DOHH2 (cell line): ENCODE measurements at regions not wholly inside any gene's neighbourhood (a gene's known extent, or its start where the extent isn't known, plus 50 kb on each side); places are given as distances from the start of the nearest gene placed in this dataset.

ENCODE experiments used
- H3F3A ChIP-seq: fragments of 200-600 bp; sonication (generic), shearing (Covaris generic); 2 replicates; pipeline ENCODE4 v1.6.0; 2016; ENCODE audit warnings: antibody characterized with exemption, mild to moderate bottlenecking; ENCODE audit not compliant: control insufficient read depth, insufficient read depth
- H3K27ac ChIP-seq: fragments of 200-600 bp; sonication (generic); 2 replicates; pipeline ENCODE4 v1.5.1; 2014; ENCODE audit warnings: low read depth, mild to moderate bottlenecking, low read length, moderate library complexity
- H3K27me3 ChIP-seq: fragments of 200-600 bp; sonication (generic); 2 replicates; pipeline ENCODE4 v1.6.1; 2014; ENCODE audit warnings: mild to moderate bottlenecking, low read length, mixed read lengths; ENCODE audit not compliant: control insufficient read depth
- H3K36me3 ChIP-seq: fragments of 200-600 bp; sonication (generic); 2 replicates; pipeline ENCODE4 v1.6.1; 2014; ENCODE audit warnings: mild to moderate bottlenecking, low read length, moderate library complexity, mixed read lengths; ENCODE audit not compliant: control insufficient read depth
- H3K4me1 ChIP-seq: fragments of 200-600 bp; sonication (generic); 2 replicates; pipeline ENCODE4 v1.6.1; 2014; ENCODE audit warnings: mild to moderate bottlenecking, low read length, mixed read lengths; ENCODE audit not compliant: control insufficient read depth
- H3K4me2 ChIP-seq: fragments of 200-600 bp; sonication (generic); 2 replicates; pipeline ENCODE4 v1.6.0; 2014; ENCODE audit warnings: mild to moderate bottlenecking, low read length, moderate library complexity
- H3K4me3 ChIP-seq: fragments of 200-600 bp; sonication (generic); 2 replicates; pipeline ENCODE4 v1.5.1; 2014; ENCODE audit warnings: mild to moderate bottlenecking, low read length, mixed read lengths
- H3K79me2 ChIP-seq: fragments of 200-600 bp; sonication (generic); 2 replicates; pipeline ENCODE4 v1.6.1; 2014; ENCODE audit warnings: mild to moderate bottlenecking, low read length, mixed read lengths; ENCODE audit not compliant: control insufficient read depth
- H3K9me2 ChIP-seq: fragments of 200-600 bp; sonication (generic); replicated peaks from 2 replicates; pipeline ENCODE4 v1.6.1; 2014; ENCODE audit warnings: mild to moderate bottlenecking, low read length, mixed read lengths; ENCODE audit not compliant: control insufficient read depth
- H3K9me3 ChIP-seq: fragments of 200-600 bp; sonication (generic); 2 replicates; pipeline ENCODE4 v1.6.1; 2014; ENCODE audit warnings: antibody characterized with exemption, low read length, mixed read lengths; ENCODE audit not compliant: control insufficient read depth, insufficient read depth
- H4K20me1 ChIP-seq: fragments of 200-600 bp; sonication (generic); 2 replicates; pipeline ENCODE4 v1.6.0; 2014; ENCODE audit warnings: low read depth, mild to moderate bottlenecking, antibody characterized with exemption, low read length, moderate library complexity; ENCODE audit not compliant: control insufficient read depth, insufficient read depth
- EZH2phosphoT487 ChIP-seq: fragments of 200-600 bp; sonication (generic); IDR thresholded peaks from 2 replicates; pipeline ENCODE4 v1.6.1; 2017; ENCODE audit warnings: borderline replicate concordance, mild to moderate bottlenecking, antibody characterized with exemption, low read length, moderate library complexity, mixed read lengths
- TF ChIP-seq, protein P1 (sequence below): fragments of 200-600 bp; sonication (generic); IDR thresholded peaks from one replicate; pipeline ENCODE4 v1.5.1; 2014; ENCODE audit warnings: antibody characterized with exemption, mild to moderate bottlenecking, low read depth, low read length; ENCODE audit not compliant: poor library complexity, severe bottlenecking

- no peaks in the 10 kb centered on the region for H3K9me2 ChIP-seq
- H3K27me3 ChIP-seq: no peaks in the 10 kb centered on the region
- no peak overlapping the region for H3K4me3 ChIP-seq
- no peaks in the 10 kb centered on the region for H3K79me2 ChIP-seq
- H3F3A ChIP-seq: no peaks in the 10 kb centered on the region
- H3K4me1 ChIP-seq: no peaks in the 10 kb centered on the region
- TF ChIP-seq EZH2phosphoT487: no peak
- TF ChIP-seq, protein P1, sequence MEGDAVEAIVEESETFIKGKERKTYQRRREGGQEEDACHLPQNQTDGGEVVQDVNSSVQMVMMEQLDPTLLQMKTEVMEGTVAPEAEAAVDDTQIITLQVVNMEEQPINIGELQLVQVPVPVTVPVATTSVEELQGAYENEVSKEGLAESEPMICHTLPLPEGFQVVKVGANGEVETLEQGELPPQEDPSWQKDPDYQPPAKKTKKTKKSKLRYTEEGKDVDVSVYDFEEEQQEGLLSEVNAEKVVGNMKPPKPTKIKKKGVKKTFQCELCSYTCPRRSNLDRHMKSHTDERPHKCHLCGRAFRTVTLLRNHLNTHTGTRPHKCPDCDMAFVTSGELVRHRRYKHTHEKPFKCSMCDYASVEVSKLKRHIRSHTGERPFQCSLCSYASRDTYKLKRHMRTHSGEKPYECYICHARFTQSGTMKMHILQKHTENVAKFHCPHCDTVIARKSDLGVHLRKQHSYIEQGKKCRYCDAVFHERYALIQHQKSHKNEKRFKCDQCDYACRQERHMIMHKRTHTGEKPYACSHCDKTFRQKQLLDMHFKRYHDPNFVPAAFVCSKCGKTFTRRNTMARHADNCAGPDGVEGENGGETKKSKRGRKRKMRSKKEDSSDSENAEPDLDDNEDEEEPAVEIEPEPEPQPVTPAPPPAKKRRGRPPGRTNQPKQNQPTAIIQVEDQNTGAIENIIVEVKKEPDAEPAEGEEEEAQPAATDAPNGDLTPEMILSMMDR: no peak
- no peaks in the 10 kb centered on the region for H4K20me1 ChIP-seq
- H3K36me3 ChIP-seq: no peaks in the 10 kb centered on the region
- no peak overlapping the region for H3K27ac ChIP-seq
- H3K9me3 ChIP-seq: no peaks in the 10 kb centered on the region
- no peak overlapping the region for H3K4me2 ChIP-seq
These were observed 1237.4 kb downstream of the UQCRFS1 start for GRCh38 chr19:27975419-27976005.

- Histone ChIP-seq H3K4me2 (no peak overlapping the region), H3F3A (no peaks in the 10 kb centered on the region), H3K36me3 (no peaks in the 10 kb centered on the region), H3K79me2 (no peaks in the 10 kb centered on the region), H3K9me3 (no peaks in the 10 kb centered on the region), H3K4me1 (no peaks in the 10 kb centered on the region), H3K9me2 (no peaks in the 10 kb centered on the region), H3K27me3 (no peaks in the 10 kb centered on the region), H3K27ac (no peak overlapping the region), H4K20me1 (no peaks in the 10 kb centered on the region), H3K4me3 (no peak overlapping the region)
- TF ChIP-seq EZH2phosphoT487: no peak
- TF ChIP-seq, protein P1: peak; percentile 76
These were observed 1238.9 kb downstream of the UQCRFS1 start for GRCh38 chr19:27974082-27974513.

- no peaks in the 10 kb centered on the region for H3K4me1 ChIP-seq
- no peak overlapping the region for H3K4me2 ChIP-seq
- H3K9me2 ChIP-seq: no peaks in the 10 kb centered on the region
- H4K20me1 ChIP-seq: no peaks in the 10 kb centered on the region
- no peaks in the 10 kb centered on the region for H3K36me3 ChIP-seq
- H3K79me2 ChIP-seq: no peaks in the 10 kb centered on the region
- no peak overlapping the region for H3K27ac ChIP-seq
- no peaks in the 10 kb centered on the region for H3K27me3 ChIP-seq
- H3K9me3 ChIP-seq: no peaks in the 10 kb centered on the region
- TF ChIP-seq EZH2phosphoT487: no peak
- TF ChIP-seq, protein P1: no peak
- no peaks in the 10 kb centered on the region for H3F3A ChIP-seq
- no peak overlapping the region for H3K4me3 ChIP-seq
These were observed 1240.5 kb downstream of the UQCRFS1 start for GRCh38 chr19:27972291-27973040.
